NT2/D1 (cell line): ENCODE measurements at regions not wholly inside any gene's neighbourhood (a gene's known extent, or its start where the extent isn't known, plus 50 kb on each side); places are given as distances from the start of the nearest gene placed in this dataset.

Experiments
- SUZ12 ChIP-seq: IDR thresholded peaks from 2 replicates; pipeline ENCODE4 v1.6.1; 2011; ENCODE audit not compliant: insufficient read length, insufficient read depth; ENCODE audit errors: extremely low read depth
- YY1 ChIP-seq: IDR thresholded peaks from 2 replicates; pipeline ENCODE4 v1.6.1; 2011; ENCODE audit not compliant: insufficient read length, insufficient read depth
- ZNF274 ChIP-seq: IDR thresholded peaks from 2 replicates; pipeline ENCODE4 v1.6.1; 2011; ENCODE audit warnings: mild to moderate bottlenecking, low read depth, low read length

- TF ChIP-seq SUZ12: no peak
- no peak for TF ChIP-seq ZNF274
- no peak for TF ChIP-seq YY1
Observed at GRCh38 chrX:20454117-20454516, 187.4 kb upstream of the RPS6KA3 start.
